ENCODE measurements at regions not wholly inside any gene's neighbourhood (a gene's known extent, or its start where the extent isn't known, plus 50 kb on each side); places are given as distances from the start of the nearest gene placed in this dataset.

DNA sequence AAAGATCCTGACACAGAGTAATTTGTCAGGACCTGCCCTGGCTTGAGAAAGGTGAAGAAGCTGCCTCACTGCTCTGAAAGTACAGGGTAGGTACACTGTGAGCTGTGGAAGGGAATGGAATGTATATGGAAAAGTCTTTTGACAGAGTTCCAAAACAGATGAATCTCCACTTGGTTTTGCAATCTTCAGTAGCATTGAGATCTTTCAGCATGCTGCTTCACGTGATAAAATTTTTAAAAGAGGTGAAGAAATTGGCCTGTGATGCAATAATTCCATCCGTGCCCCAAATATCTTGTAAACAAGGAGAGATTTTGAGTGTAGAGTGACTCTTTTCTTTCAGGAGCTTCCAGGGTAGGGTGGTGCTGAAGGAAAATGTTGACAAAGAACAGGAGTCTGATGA lies 123.1 kb downstream of the OSR1 start:
- no peak for DNase-seq (ENCODE audit: low read depth in 2 of 2)

DNA sequence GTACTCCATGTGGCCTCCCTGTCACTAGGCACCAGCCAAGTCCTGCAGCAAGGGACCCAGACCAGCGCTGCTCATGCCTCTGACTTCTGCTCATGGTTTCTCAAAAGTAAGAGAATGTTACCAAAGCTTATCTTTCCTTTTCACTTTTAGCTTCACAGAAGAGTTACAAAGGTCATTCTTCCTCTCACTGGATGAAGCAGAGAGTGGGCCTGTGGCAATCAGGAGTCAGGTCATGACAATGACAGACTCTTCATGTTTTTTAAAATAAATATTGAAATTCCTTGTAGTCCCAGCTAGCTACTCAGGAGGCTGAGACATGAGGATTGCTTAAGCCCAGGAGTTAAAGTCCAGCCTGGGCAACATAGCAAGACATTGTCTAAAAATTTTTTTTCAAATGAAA lies 126.1 kb downstream of the OSR1 start:
- DNase-seq (ENCODE audit: low read depth in 2 of 2): no peak

DNA sequence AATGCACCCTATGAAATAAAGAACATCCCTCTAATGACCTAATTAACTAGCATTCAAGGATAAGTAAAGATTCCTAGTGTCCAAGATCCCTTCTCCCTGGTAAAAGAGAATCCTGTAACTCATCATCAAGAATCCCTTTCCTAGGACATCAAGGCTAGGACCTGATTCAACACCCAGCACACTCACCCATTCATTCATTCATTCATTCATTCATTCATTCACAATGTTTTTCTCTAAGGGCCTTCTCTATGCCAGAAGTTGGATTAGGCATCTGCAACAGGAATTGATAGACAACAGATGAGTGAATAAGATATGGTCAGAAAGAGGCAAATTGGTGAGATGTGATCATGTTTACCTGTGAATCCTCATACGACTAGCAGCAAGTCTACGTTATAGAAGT lies 126.8 kb downstream of the OSR1 start:
- DNase-seq (ENCODE audit: low read depth in 2 of 2): no peak

DNA sequence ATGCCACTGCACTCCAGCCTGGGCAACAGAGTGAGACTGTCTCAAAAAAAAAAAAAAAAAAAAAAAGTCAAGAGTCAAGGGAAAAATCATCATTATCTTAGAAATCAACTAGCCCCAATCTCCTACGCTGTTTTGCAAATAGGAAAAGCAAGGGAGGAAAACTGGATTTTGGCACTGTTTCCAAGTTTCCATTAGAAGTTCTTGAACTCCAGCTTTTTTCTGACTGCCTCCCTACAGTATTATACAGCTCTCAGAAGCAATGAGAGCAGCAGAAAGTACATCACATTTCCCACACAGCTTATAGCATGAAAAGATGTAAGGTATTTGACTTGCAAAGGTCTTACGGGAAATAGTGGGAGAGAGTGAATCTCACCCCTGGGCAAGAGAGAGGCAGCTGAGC lies 127.8 kb downstream of the OSR1 start:
- DNase-seq (ENCODE audit: low read depth in 2 of 2): no peak

DNA sequence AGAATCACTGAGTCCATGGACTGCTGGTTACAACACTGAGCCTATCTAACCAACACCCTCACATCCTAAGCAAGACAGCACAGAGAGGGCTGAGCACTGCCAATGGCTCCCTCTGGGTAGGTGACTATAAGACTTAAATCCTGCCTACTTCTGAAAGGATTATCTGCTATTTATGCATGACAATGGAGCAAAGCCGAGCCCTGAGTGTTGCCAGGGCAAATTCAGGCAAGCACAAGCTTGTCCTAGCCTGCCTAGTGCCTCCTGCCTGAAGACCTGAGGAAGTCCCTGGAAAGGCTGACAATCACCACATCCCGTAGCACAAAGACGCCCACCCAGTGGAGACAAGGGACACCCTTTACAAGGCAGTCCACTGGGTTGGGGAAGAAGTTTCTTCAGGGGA lies 129.7 kb downstream of the OSR1 start:
- DNase-seq (ENCODE audit: low read depth in 2 of 2): no peak

DNA sequence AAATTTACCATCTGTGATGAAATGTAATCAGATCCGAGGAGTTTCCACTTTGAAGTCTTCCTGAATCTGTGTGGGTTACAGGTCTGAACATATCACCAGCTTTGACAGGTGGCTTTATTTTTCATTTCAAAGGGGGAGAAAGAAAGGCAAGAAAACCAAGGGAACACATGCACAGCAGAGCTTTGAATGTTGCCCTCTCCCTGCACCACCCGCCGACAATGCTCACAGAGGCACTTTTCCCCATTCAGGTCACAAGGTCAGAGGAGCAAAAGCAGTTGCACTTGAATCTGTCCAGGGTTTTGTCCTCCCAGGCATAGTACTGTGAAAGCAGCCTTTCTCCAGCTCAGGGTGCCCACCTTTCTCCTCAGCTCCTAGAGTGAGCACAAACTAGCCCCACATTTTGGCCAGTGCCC lies 130.2 kb downstream of the OSR1 start:
- DNase-seq (ENCODE audit: low read depth in 2 of 2): no peak

DNA sequence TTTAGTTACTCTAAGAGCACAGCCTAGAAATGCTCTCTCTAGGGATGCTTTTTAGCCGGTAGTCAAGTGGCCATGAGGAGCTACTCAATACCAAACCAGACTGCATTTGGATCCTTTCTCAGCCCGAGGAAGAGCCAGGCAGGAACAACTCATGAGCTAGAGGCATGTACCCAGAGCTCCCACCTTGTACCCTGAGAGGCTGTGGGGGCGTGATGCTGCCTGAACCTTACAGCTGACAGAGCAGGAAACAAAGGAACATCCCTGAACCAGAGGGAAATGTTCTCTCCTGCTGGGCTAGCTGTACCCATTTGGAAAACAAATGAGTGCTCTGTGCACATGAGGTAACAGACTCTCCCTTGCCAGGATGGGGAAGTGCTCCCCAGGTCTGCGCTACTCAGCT lies 131.6 kb downstream of the OSR1 start:
- no peak for DNase-seq (ENCODE audit: low read depth in 2 of 2)

DNA sequence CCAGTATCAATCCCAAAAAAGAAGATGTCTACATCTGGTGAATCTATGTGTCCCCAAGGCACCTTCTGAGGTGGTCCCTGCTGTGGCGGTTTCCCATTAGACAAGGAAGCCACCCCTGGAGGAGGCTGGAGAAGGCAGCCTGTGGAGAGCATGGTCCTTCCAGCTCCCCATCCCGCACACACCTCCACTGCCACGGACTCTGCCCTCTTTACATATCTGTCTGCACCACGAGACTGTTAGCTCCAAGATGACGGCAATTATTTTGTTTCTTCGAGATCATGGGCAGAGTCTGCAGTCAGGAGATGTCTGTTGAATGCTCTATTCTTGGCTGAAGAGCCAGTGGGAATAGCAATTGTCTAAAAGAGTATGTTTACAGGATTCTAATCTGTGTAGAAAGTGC lies 132.0 kb downstream of the OSR1 start:
- DNase-seq (ENCODE audit: low read depth in 2 of 2): no peak

DNA sequence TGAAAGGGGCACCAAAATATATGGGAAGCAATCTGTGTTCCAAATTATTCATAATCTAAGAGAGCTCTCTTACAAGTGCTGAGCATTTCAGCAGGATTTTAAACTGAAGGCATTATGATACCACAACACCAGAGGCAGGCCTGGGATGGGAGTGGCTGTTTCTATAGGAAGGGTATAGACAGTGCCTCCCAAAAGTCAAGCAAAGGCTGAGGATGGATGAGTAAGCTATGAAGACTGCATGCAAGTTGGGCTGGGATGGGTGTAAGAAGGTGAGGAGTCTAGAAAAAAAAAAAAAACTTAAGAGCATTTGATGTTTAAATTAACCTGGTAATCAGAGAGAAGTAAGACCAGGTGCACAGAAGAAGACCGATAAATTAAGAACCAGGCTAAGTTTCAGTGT lies 132.5 kb downstream of the OSR1 start:
- no peak for DNase-seq (ENCODE audit: low read depth in 2 of 2)

DNA sequence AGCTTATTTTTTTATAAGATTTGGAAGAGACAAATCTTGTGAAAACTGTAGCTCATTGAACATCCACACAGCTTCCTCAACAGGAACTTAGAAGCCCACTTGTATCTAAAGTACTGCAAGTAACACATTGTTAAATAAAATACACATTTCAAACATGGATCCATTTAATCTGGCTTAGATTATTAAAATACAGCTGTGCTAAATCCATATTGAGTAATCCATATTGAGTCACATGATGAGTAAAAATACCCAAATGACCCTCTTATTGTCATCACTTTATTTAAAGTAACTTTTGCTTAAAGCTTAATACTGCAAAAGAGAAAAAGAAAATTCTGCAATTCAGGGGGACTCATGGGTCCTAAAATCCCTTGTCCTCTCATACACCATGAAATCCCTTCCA lies 133.3 kb downstream of the OSR1 start:
- no peak for DNase-seq (ENCODE audit: low read depth in 2 of 2)

DNA sequence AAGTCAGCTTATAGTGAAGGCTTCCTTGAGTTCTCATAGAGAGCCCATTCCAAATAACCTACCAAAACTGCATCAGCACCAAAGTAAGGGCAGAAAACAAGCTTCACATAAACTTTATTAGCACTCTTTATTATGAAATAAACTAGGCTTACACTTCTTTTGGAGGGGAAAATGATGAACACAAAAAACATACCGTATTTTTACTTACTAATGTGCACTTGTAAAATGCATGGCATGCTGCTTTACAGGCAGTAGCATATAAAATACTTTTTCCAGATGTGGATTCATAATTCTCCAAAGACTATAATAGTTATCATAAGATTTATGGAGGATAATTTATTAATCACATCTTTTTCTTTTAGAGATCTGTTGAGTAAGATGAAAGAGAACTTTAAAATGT lies 133.9 kb downstream of the OSR1 start:
- no peak for DNase-seq (ENCODE audit: low read depth in 2 of 2)

DNA sequence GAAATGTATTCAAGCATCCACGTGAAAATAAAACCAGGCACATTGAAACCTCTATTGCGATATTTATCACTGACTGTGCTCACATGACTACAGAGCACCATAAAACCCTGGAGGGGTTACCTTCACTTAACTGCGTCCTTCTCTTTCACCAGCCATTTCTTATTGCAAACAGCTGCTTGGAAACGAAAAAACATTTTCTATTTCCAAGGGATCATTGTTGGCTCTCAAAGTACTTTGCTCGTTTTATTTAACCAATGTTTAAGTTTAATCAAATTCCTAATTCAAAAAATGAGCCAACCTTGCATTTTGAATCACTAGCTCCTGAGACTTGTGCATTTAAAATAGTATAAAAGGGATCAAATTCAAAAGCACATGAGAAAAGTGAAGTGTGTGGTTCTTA lies 134.4 kb downstream of the OSR1 start:
- no peak for DNase-seq (ENCODE audit: low read depth in 2 of 2)

DNA sequence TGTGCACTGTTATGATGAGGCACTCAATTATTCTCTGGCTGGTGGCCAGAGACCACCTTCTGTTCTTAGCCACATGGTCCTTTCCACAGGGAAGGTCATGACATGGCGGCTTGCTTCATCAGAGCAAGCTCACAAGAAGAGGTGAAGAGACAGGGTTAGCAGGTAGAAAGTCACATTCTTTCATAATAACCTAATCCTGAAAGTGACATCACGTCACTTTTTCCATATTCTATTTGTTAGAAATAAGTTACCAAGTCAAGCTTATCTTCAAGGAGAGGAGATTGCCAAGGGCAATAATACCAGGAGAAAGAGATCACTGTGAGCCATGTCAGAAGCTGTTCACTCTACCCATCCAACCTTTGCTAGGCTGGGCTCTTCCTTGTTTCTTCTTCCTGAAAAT lies 139.4 kb downstream of the OSR1 start:
- DNase-seq (ENCODE audit: low read depth in 2 of 2): no peak

DNA sequence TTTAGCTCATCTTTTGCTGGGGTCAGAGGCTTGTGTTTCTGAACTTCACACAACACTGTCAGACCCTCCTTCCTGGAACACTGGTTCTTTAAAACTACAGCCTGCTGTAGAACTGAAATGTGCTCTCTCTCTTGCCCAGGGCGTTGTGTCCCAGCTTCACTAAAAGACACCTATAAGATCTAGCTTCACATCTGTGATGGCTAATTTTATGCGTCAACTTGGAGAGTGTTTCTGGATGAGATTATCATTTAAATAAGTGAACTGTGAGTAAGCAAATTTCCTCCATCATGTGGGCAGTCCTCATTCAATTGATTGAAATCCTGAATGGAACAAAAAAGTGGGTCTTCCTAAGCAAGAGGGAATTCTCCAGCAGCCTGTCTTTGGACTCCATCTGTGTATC lies 140.3 kb downstream of the OSR1 start:
- DNase-seq (ENCODE audit: low read depth in 2 of 2): no peak

DNA sequence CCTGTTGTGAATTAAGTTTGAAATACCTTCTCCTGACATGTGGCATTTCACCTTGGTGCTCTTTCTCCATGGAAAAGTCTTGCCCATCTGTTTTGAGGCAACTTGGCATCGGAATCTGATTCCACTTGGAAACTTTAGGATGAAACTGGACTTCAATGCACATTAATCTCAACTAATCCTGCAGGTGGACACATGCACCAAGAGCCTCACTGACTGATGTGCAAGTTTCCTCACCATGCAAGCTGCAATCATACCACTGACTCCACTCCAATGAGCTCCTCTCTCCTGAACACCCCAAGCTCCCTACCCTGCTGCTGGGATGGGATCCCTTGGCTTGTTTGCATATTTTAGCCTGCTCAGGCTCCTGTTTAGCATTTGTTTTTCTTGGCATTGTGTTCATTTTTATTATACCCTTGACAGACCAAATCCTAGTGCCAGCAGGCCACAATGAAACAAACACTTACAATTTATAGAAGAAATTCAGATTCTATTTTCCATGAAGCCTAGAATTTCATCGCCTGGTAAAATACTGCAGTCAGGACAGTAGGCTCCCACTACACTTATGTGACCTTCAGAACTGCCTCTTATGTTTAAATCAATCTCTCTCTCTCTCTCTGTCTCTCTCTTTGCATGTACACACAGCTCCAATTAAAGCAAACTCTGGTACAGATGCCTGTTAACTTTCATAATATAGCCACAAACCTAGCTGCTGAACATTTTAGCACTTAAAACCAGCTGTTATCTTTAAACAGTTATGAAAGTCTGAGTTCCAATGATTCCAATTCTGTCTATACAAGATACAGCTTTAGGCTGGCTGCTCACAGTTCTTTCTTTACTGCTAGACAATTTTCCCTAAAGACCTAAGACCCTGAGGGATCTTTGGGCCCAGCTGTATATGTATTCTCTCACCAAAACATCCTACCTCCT lies 141.5 kb downstream of the OSR1 start:
- DNase-seq (ENCODE audit: low read depth in 2 of 2): no peak

DNA sequence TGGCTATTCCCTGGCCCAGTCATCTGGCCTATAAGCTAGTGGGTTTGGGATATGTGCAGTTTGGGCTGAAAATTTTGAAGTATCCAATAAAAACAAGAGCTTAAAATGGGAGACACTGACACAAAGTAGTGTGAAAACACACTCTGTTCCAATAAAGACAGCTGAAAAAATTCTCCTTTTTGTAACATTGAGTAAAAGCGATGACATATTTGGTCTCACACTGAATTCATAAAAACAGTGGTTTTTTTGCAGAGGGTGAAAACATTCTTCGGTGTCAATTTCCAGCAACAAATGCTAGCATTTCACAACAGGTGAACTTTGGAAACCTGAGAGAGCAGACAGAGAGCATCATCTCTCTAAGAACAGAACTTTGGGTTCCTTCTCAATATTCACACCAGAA lies 142.2 kb downstream of the OSR1 start:
- no peak for DNase-seq (ENCODE audit: low read depth in 2 of 2)

DNA sequence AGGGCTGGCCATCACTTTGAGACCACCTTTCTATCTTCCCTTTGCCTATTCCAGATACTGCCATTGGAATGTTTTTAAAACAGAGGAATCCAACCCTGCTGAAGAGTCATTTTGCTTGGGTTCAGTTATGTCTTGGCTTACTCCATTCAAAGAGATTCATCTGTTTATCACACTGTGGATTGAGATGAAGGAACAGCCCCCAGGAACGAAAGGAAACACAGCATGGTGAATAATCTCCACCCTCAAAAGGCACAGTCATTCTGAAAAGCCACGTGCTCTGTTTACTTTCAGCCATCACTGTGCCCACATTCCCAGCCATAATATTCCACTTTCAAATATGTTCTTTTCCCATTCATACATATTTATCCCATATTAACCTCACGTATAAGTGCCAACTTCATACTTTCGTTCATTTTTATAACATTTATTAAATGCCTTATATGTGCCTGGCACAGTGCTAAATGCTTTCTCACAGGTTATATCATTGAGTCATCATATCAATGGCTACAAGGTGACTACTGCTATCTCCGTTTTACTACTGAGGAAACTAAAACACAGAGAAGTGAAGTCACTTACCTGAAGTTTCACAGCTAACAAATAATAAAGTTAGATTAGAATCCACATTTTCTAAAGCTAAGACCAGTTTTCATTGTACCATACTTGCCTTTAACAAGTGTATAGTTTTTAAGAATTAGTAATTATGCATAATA lies 143.6 kb downstream of the OSR1 start:
- no peak for DNase-seq (ENCODE audit: low read depth in 2 of 2)

DNA sequence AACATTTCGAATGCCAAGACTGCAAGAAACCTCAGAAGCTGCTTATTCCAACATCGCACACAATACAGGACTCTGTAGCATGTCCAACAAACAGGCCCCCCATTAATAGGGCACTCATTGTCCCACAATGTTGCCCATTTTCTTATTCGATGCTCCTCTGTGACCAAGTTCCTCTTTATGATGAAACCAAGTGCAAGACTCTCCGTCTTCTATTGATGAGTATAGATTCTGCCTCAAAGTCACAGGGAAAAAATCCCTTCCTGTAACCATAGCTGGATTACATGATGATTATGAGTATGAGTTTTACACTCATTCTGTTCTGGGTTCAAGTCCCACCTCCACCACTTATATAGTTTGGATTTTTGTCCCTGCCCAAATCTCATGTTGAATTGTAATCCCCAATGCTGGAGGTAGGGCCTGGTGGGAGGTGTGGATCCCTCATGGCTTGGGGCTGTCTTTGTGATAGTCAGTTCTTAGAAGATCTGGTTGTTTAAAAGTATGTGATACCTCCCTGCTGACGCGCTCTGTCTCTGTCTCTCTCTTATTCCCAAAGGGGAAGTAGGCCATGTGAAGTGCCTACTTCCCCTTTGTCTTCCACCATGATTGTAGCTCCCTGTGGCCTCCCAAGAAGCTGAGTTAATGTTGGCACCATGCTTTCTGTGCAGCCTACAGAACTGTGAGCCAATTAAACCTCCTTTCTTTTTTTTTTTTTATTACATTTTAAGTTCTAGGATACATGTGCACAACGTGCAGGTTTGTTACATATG lies 148.7 kb downstream of the OSR1 start:
- DNase-seq (ENCODE audit: low read depth in 2 of 2): no peak

DNA sequence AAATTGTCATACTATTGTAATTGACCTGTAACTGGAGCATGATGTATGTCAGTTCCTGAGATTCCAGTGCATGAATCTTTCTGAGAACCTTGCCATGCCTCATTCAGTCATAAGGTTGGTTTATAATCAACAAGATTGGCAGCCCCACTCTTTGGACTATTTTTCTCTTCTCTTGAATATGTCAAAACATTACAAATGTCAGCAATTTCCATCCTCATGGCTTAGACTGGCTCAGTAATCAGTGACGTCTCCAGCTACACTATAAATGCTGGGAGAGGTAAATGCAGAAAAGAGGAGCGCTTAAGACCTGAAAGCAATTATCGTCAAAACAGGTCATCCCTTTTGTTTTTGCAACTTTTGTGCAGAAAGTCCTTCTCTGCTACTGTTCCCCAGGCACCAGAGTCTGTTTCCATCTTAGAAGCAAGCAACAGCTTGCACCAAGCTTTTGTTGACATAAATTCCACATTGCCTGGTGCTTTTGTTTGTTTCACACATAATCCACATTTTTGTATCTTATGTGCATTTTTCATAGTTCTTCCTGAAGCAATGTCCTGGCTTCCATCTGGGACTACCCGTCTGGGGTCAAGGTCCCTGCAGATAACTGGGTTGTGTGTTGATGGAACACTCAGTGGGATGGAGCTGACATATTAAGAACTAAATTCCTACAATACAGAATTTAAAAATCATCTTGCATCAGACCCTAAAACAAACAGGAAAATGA lies 149.8 kb downstream of the OSR1 start:
- DNase-seq (ENCODE audit: low read depth in 2 of 2): no peak

DNA sequence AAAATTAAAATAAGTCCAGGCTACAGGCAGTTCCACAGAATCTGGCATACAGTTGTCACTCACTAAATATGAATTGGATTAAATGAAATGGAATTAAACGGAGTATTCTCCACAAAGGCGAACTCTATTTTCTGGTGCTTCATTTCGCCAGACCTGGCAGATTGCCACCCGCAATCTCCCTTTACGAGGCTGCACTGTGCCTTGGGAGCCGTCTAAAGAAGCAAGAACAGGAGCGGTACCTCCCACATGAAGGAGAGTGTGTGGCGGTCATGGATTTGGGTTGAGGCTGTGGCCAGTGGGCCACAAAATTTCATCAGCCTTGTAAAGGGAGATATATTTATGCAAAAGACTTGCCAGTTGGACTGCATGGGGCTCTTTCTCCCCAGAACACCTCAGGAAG lies 151.0 kb downstream of the OSR1 start:
- no peak for DNase-seq (ENCODE audit: low read depth in 2 of 2)

DNA sequence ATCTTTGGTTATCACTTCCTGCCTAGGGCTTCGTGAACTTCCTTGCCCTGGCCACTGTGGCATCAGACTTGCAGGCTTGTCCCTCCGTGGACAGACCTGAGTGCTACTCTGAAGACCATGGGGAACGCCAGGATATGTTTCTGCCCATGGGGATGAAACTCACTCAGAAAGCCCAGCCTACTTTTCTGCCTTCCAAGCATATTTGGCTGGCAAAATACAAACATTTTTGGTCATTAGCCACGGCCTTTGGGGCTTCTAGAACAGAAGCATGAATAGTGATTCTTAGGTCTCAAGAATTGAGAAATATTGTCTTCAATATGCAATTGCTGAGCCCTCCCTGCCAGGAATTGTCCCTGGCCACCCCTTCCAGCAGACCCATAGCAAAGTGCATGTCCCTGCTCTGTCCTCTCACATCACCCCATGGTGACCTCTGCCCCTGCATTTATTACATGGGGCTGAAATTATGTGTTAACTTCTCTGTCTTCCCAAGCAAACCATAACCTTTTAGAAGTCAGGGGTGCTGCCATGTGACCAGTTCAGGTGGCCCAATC lies 152.4 kb downstream of the OSR1 start:
- no peak for DNase-seq (ENCODE audit: low read depth in 2 of 2)

DNA sequence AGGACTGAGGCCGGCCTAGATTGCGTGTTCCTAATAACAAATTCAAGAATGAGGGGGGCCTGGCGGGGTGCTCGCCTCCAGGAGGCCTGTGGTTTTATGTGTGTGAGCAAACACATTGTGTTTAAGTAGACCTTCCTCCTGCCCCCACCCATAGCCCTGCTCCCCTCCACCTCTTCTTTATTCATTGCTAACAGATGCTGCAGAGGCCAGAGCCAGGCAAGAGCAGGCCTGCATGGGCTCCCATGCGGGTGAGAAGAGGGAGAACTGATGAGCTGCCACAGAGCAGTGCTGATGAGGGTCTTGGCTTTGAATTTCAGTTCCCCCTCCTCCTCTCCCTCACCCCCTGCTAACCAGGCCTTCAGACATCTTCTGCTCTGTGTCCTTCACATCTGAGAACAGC lies 154.6 kb downstream of the OSR1 start:
- DNase-seq (ENCODE audit: low read depth in 2 of 2): no peak

Data from stimulated activated CD4-positive, alpha-beta T cell treated with anti-CD3 and anti-CD28 coated beads, Interleukin-12 subunit alpha, Interleukin-12 subunit beta, amount 100 ng/mL, for 24 hours (primary cell).